HCT116 (cell line): ENCODE measurements at regions not wholly inside any gene's neighbourhood (a gene's known extent, or its start where the extent isn't known, plus 50 kb on each side); places are given as distances from the start of the nearest gene placed in this dataset.

Experiments
- ATAC-seq: fragments of 200-7000 bp; cut with Tn5 transposase; 2 replicates; pipeline ENCODE4 v1.9.1; 2020; ENCODE audit warnings: mild to moderate bottlenecking, moderate library complexity
- BruUV-seq: library from RNA; stranded (reverse); fragments of 400-500 nt; replicated peaks from 2 replicates; lab custom pipeline; 2021; lab: Mats Ljungman, UMichigan
- CTCF ChIA-PET: fragments of 300-600 bp; sonication (Branson Sonifier 250); formaldehyde crosslinking; loops from one replicate; lab custom pipeline; 2021; ENCODE audit warnings: antibody characterized with exemption; lab: Charles Lee
- POLR2A ChIA-PET: fragments of 300-600, 350-600 bp; sonication (Branson Sonifier 250); formaldehyde crosslinking; loops from one replicate; lab custom pipeline; 2021; ENCODE audit warnings: antibody characterized with exemption; lab: Charles Lee
- RAD21 ChIA-PET, 2 experiments: fragments of 300-600 bp; sonication (Branson Sonifier 250); formaldehyde crosslinking; loops; one replicate each; lab custom pipeline; 2023; ENCODE audit warnings: low total read pairs in 2 of 2; ENCODE audit not compliant: uncharacterized antibody in 2 of 2, unreplicated experiment in 2 of 2, low non-redundant PET in 1 of 2; lab: Charles Lee
- DNase-seq: peaks from one replicate; pipeline ENCODE4 v3.0.0-alpha.2; 2010; ENCODE audit warnings: low read depth, low spot score
- H2AFZ ChIP-seq: fragments of 200-600 bp; shearing (Covaris generic), sonication (generic); 2 replicates; pipeline ENCODE4 v1.6.1; 2017; ENCODE audit warnings: low read depth, mixed run types, mixed read lengths, antibody characterized with exemption, low read length; ENCODE audit not compliant: poor library complexity, severe bottlenecking
- H3K27ac ChIP-seq: 2 replicates; pipeline ENCODE4 v1.5.1; 2012; ENCODE audit warnings: low read depth, low read length
- H3K27me3 ChIP-seq: fragments of 200-600 bp; sonication (generic); 2 replicates; pipeline ENCODE4 v1.6.1; 2016; ENCODE audit warnings: mixed run types, low read length, mixed read lengths; ENCODE audit not compliant: insufficient read depth
- H3K36me3 ChIP-seq, 2 experiments: fragments of 200-500 bp in 1 of 2; fragments of 200-600 bp in 1 of 2; sonication (Bioruptor generic) in 1 of 2; sonication (generic) in 1 of 2; 2 replicates each; pipeline versions ENCODE4 v1.5.1 to v1.6.1; 2014 to 2016; ENCODE audit warnings: low read length in 2 of 2, inconsistent platforms in 1 of 2, mixed read lengths in 1 of 2, mixed run types in 1 of 2; ENCODE audit not compliant: insufficient read depth in 2 of 2, control insufficient read depth in 1 of 2
- H3K4me1 ChIP-seq, 2 experiments: fragments of 200-600 bp in 1 of 2; sonication (generic) in 1 of 2; 2 replicates each; pipeline versions ENCODE4 v1.5.1 to v1.6.1; 2012 to 2017; ENCODE audit warnings: low read length in 2 of 2, inconsistent platforms in 1 of 2, mild to moderate bottlenecking in 1 of 2, mixed read lengths in 1 of 2, mixed run types in 1 of 2, moderate library complexity in 1 of 2; ENCODE audit not compliant: insufficient read depth in 2 of 2, control insufficient read depth in 1 of 2
- H3K4me2 ChIP-seq: fragments of 200-600 bp; sonication (generic); 2 replicates; pipeline ENCODE4 v1.6.1; 2017; ENCODE audit warnings: mixed run types, low read length, mixed read lengths
- H3K4me3 ChIP-seq, 2 experiments: fragments of 200-600 bp in 1 of 2; sonication (generic) in 1 of 2; replicated peaks in 1 of 2; 2 replicates each; pipeline ENCODE4 v1.5.1; 2011 to 2016; ENCODE audit warnings: low read length in 2 of 2, control low read depth in 1 of 2, low read depth in 1 of 2, mild to moderate bottlenecking in 1 of 2, mixed read lengths in 1 of 2, mixed run types in 1 of 2
- H3K79me2 ChIP-seq: fragments of 200-600 bp; sonication (generic); 2 replicates; pipeline ENCODE4 v1.6.1; 2017; ENCODE audit warnings: mild to moderate bottlenecking, mixed run types, low read length, moderate library complexity, mixed read lengths; ENCODE audit not compliant: insufficient read depth
- H3K9ac ChIP-seq: fragments of 200-600 bp; sonication (generic); 2 replicates; pipeline ENCODE4 v1.6.1; 2016; ENCODE audit warnings: low read length, mixed read lengths
- H3K9me2 ChIP-seq: fragments of 200-600 bp; sonication (generic), shearing (Covaris generic); 2 replicates; pipeline ENCODE4 v1.6.1; 2017; ENCODE audit warnings: mixed run types, mild to moderate bottlenecking, moderate library complexity; ENCODE audit not compliant: insufficient read depth
- H3K9me3 ChIP-seq, 2 experiments: fragments of 200-500 bp in 1 of 2; fragments of 200-600 bp in 1 of 2; sonication (Bioruptor generic) in 1 of 2; sonication (generic) in 1 of 2; 2 replicates each; pipeline ENCODE4 v1.6.1; 2014 to 2017; ENCODE audit warnings: low read length in 2 of 2, mixed read lengths in 2 of 2, inconsistent platforms in 1 of 2, low read depth in 1 of 2, mild to moderate bottlenecking in 1 of 2, mixed run types in 1 of 2, moderate library complexity in 1 of 2; ENCODE audit not compliant: control insufficient read depth in 1 of 2, insufficient read depth in 1 of 2
- H4K20me1 ChIP-seq: fragments of 200-600 bp; sonication (generic), shearing (Covaris generic); 2 replicates; pipeline ENCODE4 v1.6.1; 2017; ENCODE audit warnings: mixed run types, mild to moderate bottlenecking, moderate library complexity; ENCODE audit not compliant: insufficient read depth
- CBX3 ChIP-seq: IDR thresholded peaks from 2 replicates; pipeline ENCODE4 v1.6.1; 2012; ENCODE audit warnings: low read depth
- CEBPB ChIP-seq: IDR thresholded peaks from 2 replicates; pipeline ENCODE4 v1.6.1; 2012; ENCODE audit warnings: low read depth
- ELF1 ChIP-seq: IDR thresholded peaks from 2 replicates; pipeline ENCODE4 v1.6.1; 2012; ENCODE audit warnings: low read depth, borderline replicate concordance
- EZH2 ChIP-seq: fragments of 200-600 bp; sonication (generic); IDR thresholded peaks from 2 replicates; pipeline ENCODE4 v1.6.1; 2017; ENCODE audit warnings: antibody characterized with exemption, mixed run types
- EZH2phosphoT487 ChIP-seq: fragments of 200-600 bp; IDR thresholded peaks from 2 replicates; pipeline ENCODE4 v1.6.1; 2018; ENCODE audit warnings: antibody characterized with exemption, borderline replicate concordance
- POLR2A ChIP-seq: IDR thresholded peaks from 2 replicates; pipeline ENCODE4 v1.7.0; 2011; ENCODE audit warnings: borderline replicate concordance; ENCODE audit not compliant: insufficient read depth, insufficient read length; ENCODE audit errors: extremely low read depth
- RAD21 ChIP-seq: IDR thresholded peaks from 2 replicates; pipeline ENCODE4 v1.6.1; 2012; ENCODE audit warnings: low read depth, mild to moderate bottlenecking
- SP1 ChIP-seq: IDR thresholded peaks from 2 replicates; pipeline ENCODE4 v1.6.1; 2012; ENCODE audit warnings: low read depth
- SRF ChIP-seq: IDR thresholded peaks from 2 replicates; pipeline ENCODE4 v1.6.1; 2012; ENCODE audit warnings: low read depth
- TCF7L2 ChIP-seq: IDR thresholded peaks from 2 replicates; pipeline ENCODE4 v1.7.0; 2011; ENCODE audit warnings: borderline replicate concordance, inconsistent platforms; ENCODE audit not compliant: insufficient read depth, insufficient read length; ENCODE audit errors: extremely low read depth
- YY1 ChIP-seq: IDR thresholded peaks from 2 replicates; pipeline ENCODE4 v1.6.1; 2011; ENCODE audit warnings: low read length, low read depth, moderate library complexity, mild to moderate bottlenecking; ENCODE audit not compliant: insufficient replicate concordance; ENCODE audit errors: extremely low read depth
- intact Hi-C: fragments of 100-400 bp; cut with micrococcal nuclease; formaldehyde crosslinking; loops from 2 replicates; pipeline ENCODE4 v1.10.0; 2022
- TF ChIP-seq, protein P1 (sequence below): IDR thresholded peaks from 2 replicates; pipeline ENCODE4 v1.6.1; 2012; ENCODE audit warnings: low read depth

- Histone ChIP-seq H3K36me3 (no peaks in the 10 kb centered on the region), H3K4me1 (peaks cover 4 to 21% of the 10 kb centered on the region in 2 experiments; a peak in 3 of 4 replicates), H3K27ac (no peak overlapping the region), H2AFZ (no peak overlapping the region), H3K4me2 (no peak overlapping the region), H3K4me3 (no peak overlapping the region), H3K79me2 (no peaks in the 10 kb centered on the region), H4K20me1 (no peaks in the 10 kb centered on the region), H3K9me3 (no peaks in the 10 kb centered on the region), H3K9me2 (no peaks in the 10 kb centered on the region), H3K27me3 (peaks cover 13% of the 10 kb centered on the region; the same call in 1 of the 2 replicates), H3K9ac (no peak overlapping the region)
- CTCF ChIA-PET, result no interaction called here
- TF ChIP-seq CBX3 (no peak), CEBPB (no peak), POLR2A (no peak), EZH2phosphoT487 (no peak), TCF7L2 (no peak), EZH2 (no peak), YY1 (no peak), SP1 (no peak), RAD21 (no peak), SRF (no peak), ELF1 (no peak)
- TF ChIP-seq, protein P1, sequence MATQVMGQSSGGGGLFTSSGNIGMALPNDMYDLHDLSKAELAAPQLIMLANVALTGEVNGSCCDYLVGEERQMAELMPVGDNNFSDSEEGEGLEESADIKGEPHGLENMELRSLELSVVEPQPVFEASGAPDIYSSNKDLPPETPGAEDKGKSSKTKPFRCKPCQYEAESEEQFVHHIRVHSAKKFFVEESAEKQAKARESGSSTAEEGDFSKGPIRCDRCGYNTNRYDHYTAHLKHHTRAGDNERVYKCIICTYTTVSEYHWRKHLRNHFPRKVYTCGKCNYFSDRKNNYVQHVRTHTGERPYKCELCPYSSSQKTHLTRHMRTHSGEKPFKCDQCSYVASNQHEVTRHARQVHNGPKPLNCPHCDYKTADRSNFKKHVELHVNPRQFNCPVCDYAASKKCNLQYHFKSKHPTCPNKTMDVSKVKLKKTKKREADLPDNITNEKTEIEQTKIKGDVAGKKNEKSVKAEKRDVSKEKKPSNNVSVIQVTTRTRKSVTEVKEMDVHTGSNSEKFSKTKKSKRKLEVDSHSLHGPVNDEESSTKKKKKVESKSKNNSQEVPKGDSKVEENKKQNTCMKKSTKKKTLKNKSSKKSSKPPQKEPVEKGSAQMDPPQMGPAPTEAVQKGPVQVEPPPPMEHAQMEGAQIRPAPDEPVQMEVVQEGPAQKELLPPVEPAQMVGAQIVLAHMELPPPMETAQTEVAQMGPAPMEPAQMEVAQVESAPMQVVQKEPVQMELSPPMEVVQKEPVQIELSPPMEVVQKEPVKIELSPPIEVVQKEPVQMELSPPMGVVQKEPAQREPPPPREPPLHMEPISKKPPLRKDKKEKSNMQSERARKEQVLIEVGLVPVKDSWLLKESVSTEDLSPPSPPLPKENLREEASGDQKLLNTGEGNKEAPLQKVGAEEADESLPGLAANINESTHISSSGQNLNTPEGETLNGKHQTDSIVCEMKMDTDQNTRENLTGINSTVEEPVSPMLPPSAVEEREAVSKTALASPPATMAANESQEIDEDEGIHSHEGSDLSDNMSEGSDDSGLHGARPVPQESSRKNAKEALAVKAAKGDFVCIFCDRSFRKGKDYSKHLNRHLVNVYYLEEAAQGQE, result no peak
- ATAC-seq (no peak), DNase-seq (no peak)
- intact Hi-C loops, result no loop called here
- POLR2A ChIA-PET, result no interaction called here
- BruUV-seq, result no TSS peak
- RAD21 ChIA-PET, result no interaction called here
Measured at GRCh38 chr5:77882670-77883257, 106.6 kb upstream of the TBCA start.
